Esophagus squamous epithelium (tissue), 5 donors: ENCODE measurements at regions not wholly inside any gene's neighbourhood (a gene's known extent, or its start where the extent isn't known, plus 50 kb on each side); places are given as distances from the start of the nearest gene placed in this dataset.

Experiments
- DNase-seq: peaks from one replicate; lab custom pipeline; 2025; lab: John Stamatoyannopoulos, UW
- H3K27ac ChIP-seq, 4 donors: fragments of 200-600 bp; sonication (generic); one replicate each; pipeline ENCODE4 v1.5.1; 2016 to 2019; ENCODE audit warnings: mild to moderate bottlenecking in 1 of 4
- H3K27me3 ChIP-seq, 4 donors: fragments of 200-600 bp; sonication (generic); 1 replicate in 3 of 4; 2 replicates in 1 of 4; pipeline versions ENCODE4 v1.5.1 to v1.6.0; 2017 to 2021; ENCODE audit warnings: antibody characterized with exemption in 1 of 4
- H3K36me3 ChIP-seq, 3 donors: fragments of 200-600 bp; sonication (generic); one replicate each; pipeline ENCODE4 v1.5.1; 2016 to 2019
- H3K4me1 ChIP-seq, 3 donors: fragments of 200-600 bp; sonication (generic); one replicate each; pipeline ENCODE4 v1.5.1; 2017 to 2019
- H3K4me3 ChIP-seq, 4 donors: fragments of 200-600 bp; sonication (generic); 1 replicate in 3 of 4; 2 replicates in 1 of 4; pipeline ENCODE4 v1.5.1; 2016 to 2019; ENCODE audit warnings: mild to moderate bottlenecking in 2 of 4, moderate library complexity in 1 of 4
- H3K9me3 ChIP-seq, 3 donors: fragments of 200-600 bp; sonication (generic); one replicate each; pipeline ENCODE4 v1.5.1; 2016 to 2019
- CTCF ChIP-seq, 6 experiments: fragments of 450-650 bp in 4 of 6; fragments of 200-600 bp in 2 of 6; sonication (generic) in 2 of 6; IDR thresholded peaks; one replicate each; pipeline ENCODE4 v1.5.1; 2016 to 2019; ENCODE audit warnings: antibody characterized with exemption in 6 of 6, mild to moderate bottlenecking in 4 of 6, moderate library complexity in 4 of 6
- POLR2A ChIP-seq, 4 donors: fragments of 450-650 bp; IDR thresholded peaks; one replicate each; pipeline ENCODE4 v1.6.1; 2017; ENCODE audit warnings: antibody characterized with exemption in 4 of 4, mild to moderate bottlenecking in 4 of 4, moderate library complexity in 3 of 4
- WGBS, 2 donors: methylation state at CpG; one replicate each; pipeline ENCODE4 v1.1.5; 2018; 5-methylcytosine and 5-hydroxymethylcytosine counted together
- intact Hi-C: fragments of 100-400 bp; cut with DNase I; formaldehyde crosslinking; loops from one replicate; pipeline ENCODE4 v1.15.0; 2022
- donor health status: DM: yes; HTN: yes; CAD: no.

GRCh38 chr6:126266664-126267063 is 73.3 kb upstream of the CENPW start:
- intact Hi-C loops = no loop called here
- no peak overlapping the region for H3K4me3 ChIP-seq
- TF ChIP-seq CTCF (IDR thresholded peaks at IDR 0.05) = no peak
- no peak for TF ChIP-seq POLR2A (IDR thresholded peaks at IDR 0.05)
- H3K4me1 ChIP-seq = no peaks in the 10 kb centered on the region
- no peaks in the 10 kb centered on the region for H3K36me3 ChIP-seq
- no peak overlapping the region for H3K27ac ChIP-seq
- no peak for DNase-seq
- H3K9me3 ChIP-seq = no peaks in the 10 kb centered on the region
- WGBS, 2 donors = 68 to 72% methylated on average over 1 of the region's 1 CpG
- no peaks in the 10 kb centered on the region for H3K27me3 ChIP-seq

DNA sequence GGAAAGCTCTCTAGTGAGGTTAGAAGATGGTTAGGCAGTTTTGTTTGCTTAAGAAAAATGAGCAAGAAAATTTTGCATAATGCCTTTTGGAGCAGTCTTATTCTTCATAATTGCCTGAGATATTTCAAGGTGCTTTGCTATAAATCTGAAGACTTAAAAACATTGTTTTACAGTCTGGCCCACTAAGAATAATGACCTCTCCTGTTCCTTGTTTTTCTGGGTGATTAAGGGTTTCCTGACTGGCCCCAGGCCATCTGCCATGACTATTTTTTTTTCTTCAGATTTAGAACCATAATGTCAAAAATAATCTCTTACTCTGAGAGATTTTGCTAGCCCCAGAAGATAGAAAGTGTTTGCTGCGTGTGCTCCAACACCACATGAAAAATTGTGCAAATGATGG is 72.3 kb upstream of the CENPW start:
- 40 to 75% methylated on average over 1 of the region's 1 CpG for WGBS, 2 donors
- no peaks in the 10 kb centered on the region for H3K4me1 ChIP-seq
- DNase-seq = no peak

GRCh38 chr6:126268092-126268491 is 71.8 kb upstream of the CENPW start:
- no peak overlapping the region for H3K27ac ChIP-seq
- 53 to 70% methylated on average over 2 of the region's 2 CpGs for WGBS, 2 donors
- DNase-seq = no peak
- no peaks in the 10 kb centered on the region for H3K27me3 ChIP-seq
- H3K36me3 ChIP-seq = no peaks in the 10 kb centered on the region
- H3K9me3 ChIP-seq = no peaks in the 10 kb centered on the region
- no peaks in the 10 kb centered on the region for H3K4me1 ChIP-seq
- intact Hi-C loops = no loop called here
- no peak overlapping the region for H3K4me3 ChIP-seq
- TF ChIP-seq POLR2A (IDR thresholded peaks at IDR 0.05) = no peak
- TF ChIP-seq CTCF (IDR thresholded peaks at IDR 0.05) = no peak

More for the DNA sequence above, 72.3 kb upstream of the CENPW start:
- Histone ChIP-seq H3K36me3 (no peaks in the 10 kb centered on the region), H3K4me3 (no peak overlapping the region), H3K27me3 (no peaks in the 10 kb centered on the region), H3K27ac (no peak overlapping the region), H3K9me3 (no peaks in the 10 kb centered on the region)
- intact Hi-C loops = no loop called here
- TF ChIP-seq POLR2A (IDR thresholded peaks at IDR 0.05) (no peak), CTCF (IDR thresholded peaks at IDR 0.05) (no peak)

- intact Hi-C loops = no loop called here
- Histone ChIP-seq H3K9me3 (no peaks in the 10 kb centered on the region), H3K27me3 (no peaks in the 10 kb centered on the region), H3K36me3 (no peaks in the 10 kb centered on the region), H3K27ac (no peak overlapping the region), H3K4me3 (no peak overlapping the region), H3K4me1 (no peaks in the 10 kb centered on the region)
- WGBS, 2 donors = 83 to 85% methylated on average over 4 of the region's 4 CpGs
- no peak for TF ChIP-seq CTCF (IDR thresholded peaks at IDR 0.05)
- TF ChIP-seq POLR2A (IDR thresholded peaks at IDR 0.05) = no peak
- no peak for DNase-seq
Observed at GRCh38 chr6:126280287-126280686, 59.6 kb upstream of the CENPW start.

DNA sequence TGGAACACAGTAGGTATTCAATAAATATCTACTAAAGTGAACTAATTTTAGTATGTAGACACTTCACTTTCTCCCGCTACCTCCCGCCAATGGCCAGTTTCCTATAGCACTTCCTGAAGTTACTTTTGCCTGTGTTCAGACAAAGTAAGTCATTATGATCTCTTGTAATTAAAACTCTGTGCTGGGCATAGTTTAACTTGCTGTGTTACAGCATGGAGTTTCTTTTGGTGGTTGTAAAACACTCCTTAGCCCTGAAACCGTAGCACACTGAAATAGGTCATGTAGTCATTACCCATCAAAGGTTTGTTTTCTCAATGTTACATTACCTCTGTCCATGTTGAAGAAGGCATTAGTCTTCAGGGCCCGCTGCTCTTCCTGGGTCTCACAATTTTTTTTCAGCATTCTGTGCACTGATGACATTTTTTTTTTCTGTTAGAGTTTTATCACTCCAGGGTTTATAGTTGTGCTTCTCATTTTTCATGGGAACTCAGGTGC is 54.0 kb upstream of the CENPW start:
- 83 to 90% methylated on average over 4 of the region's 4 CpGs for WGBS, 2 donors
- no peak for TF ChIP-seq CTCF (IDR thresholded peaks at IDR 0.05)
- TF ChIP-seq POLR2A (IDR thresholded peaks at IDR 0.05) = no peak
- intact Hi-C loops = no loop called here
- Histone ChIP-seq H3K4me3 (no peak overlapping the region), H3K27me3 (no peaks in the 10 kb centered on the region), H3K9me3 (no peaks in the 10 kb centered on the region), H3K27ac (no peak overlapping the region), H3K4me1 (no peaks in the 10 kb centered on the region), H3K36me3 (no peaks in the 10 kb centered on the region)
- no peak for DNase-seq
